Stimulated activated naive CD8-positive, alpha-beta T cell treated with anti-CD3 and anti-CD28 coated beads, Interleukin-15, Interleukin-2, amounts not matched to agents 100 U/mL and 50 U/mL, for 24 hours (primary cell): ENCODE measurements at regions not wholly inside any gene's neighbourhood (a gene's known extent, or its start where the extent isn't known, plus 50 kb on each side); places are given as distances from the start of the nearest gene placed in this dataset.

Source experiments
- ATAC-seq: fragments of 150-1000 bp; cut with Tn5 transposase; one replicate; pipeline ENCODE4 v1.10.0; 2021
- DNase-seq: peaks from one replicate; pipeline ENCODE4 v3.0.0; 2021

DNA sequence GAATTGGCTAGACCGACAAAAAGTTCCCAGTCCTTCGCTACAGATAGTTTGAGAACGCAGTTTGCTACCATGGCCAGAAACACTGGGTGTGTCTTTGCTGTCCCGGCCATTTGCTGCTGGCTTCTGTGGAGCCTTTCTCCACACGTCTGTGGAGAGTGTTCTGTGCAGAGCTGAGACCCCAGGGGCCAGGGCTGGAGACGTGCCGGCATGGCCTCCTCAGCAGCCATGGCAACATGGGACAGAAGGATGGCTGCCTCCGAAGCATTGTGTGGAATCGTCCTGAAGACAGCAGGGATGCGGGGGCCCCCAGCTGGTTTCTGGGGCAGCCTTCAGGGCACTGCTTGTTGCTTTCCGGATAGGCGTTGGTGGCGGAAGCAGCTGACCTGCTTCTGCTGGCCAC lies 142.8 kb downstream of the GADD45G start:
- no peak for ATAC-seq
- no peak for DNase-seq

DNA sequence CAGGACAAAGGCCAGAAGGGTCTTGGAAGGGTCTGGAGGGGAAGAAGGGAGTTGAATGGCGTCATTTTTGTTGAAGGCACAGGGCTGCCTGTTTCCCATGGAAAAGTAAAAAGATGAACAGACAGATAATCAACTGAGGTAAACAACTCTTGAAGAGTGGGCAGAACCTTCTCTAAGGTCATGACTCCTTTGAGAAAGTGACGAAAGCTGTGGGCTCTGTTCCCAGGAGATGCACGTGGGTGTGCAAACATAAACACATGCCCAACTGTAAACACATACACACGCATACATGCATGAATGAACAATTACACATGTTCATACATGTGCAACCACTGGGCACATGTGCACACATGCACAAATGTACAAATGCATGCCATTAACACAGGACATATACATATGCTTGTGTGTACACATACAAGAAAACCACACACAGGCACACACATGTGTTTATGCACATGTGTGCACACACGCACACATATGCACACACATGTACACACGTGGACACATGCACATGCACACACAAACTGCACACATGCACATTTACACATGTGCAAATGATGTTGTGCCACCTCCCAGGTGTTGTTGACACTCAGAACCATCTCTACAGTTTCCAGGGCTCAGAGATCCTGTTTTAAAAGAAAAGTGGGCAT lies 143.3 kb downstream of the GADD45G start:
- DNase-seq (no peak), ATAC-seq (no peak)

DNA sequence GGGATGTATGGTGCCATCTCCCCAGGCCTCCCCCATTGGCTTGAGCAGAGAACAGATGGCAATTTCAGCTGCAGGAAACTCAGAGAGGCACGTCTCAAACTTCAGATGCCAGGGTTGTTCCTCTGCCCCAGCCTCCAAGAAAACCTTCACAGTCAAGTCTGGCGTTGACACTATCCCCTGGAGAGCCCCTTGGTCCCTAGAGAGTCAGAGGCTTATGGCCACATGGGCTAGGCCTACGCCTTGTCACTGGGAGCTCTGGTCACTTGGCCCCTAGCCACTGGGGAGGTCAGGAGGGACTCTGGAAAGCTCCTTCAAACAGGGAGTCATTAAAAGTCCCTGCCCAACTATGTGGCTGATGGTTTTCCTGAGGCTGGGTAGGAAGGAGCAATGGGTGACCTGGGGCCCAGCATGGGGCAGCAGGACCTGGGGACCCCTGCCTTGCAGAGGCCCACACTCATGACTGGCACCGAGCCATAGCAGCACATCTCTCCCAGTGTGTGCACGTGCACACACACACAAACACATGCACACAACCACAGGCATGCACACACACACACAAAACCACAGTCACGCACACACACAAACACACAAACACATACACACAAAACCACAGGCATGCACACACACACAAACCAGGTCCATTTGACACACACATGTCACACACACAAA lies 144.2 kb downstream of the GADD45G start:
- DNase-seq (no peak), ATAC-seq (no peak)

DNA sequence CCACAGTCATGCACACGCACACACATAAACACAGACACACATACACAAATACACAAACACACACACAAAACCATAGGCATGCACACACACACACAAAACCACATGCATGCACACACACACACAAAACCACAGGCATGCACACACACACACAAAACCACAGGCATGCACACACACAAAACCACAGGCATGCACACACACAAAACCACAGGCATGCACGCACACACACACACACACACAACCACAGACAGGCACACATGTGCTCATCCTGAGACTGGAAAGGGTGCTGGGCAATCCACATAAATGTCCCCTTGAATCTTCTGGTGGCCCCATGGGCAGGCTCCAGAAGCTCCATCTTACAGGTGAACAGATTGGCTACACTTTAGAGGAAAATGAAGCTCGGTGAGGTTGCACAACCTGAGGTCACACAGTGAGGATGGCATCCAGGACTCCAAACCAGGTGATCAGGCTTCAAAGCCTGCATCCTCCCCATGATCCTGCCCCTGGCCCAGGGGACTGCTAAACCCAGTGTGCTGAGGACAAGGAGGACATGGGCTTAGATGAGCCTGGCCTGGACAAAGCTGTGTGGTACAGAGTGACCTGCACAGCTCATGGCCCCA lies 144.8 kb downstream of the GADD45G start:
- DNase-seq (no peak), ATAC-seq (no peak)

DNA sequence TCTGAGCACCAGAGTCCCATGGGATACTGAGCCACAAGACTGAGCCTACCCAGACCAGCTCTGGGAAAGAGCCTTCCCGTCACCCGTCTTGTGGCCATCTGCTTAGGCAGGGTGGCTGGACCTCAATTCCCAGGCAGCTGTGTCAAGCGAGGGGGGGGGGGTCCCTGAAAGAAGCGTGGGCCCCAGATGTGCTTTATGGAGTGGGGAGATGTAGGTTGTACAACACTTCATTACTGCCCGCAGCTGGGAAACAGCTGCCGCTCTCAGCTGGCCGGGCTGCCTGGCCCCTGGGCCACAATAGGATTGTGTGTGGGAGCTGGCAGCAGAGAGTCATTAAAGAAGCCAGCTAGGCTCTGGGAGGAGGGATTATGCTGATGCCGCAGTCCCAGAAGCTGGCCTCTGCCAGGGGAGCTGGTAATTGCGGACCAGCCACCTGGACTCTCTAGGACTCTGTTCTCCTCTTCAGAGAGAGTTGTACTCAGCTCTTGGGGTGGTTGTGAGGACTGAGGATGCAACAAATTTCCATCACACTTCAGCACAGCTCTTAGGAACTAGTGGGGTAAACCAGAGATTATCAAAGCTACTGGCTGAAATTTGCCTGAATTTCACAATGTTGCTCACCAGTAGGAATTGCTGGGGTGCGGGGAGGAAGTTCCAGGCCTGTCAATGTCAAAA lies 145.4 kb downstream of the GADD45G start:
- DNase-seq (no peak), ATAC-seq (no peak)

DNA sequence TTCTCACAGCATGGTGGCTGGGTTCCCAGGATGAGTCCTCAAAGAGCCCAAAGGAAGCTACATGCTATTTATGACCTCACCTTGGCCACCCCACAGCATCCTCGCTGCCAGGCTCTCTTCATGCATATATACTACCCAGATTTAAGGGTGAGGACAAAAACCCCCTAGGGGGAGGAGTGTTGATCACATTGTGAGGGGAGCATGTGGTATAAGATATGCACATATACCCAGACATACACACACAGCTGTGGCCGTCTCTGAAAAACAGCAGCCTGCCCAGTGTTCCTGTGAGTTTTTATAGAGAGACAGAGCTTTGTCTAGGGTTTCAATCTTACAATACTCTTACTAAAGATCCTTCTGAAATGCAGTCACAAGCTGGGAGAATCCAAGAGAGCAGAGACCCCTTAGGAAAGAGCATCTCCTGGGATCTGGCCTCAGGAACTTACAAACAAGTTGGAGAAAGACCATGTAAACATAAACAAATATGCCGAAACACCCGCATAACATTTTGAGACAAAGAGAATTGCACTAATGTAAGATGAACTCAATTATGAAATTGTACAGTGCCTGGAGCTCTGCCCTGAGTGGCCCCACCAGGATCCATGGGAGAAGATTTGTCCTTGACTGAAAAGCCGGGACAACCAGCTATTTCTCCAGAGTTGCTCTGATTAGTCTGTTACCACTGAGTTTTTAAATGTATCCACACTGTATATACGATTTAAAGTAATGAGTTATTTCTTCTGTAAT lies 146.4 kb downstream of the GADD45G start:
- no peak for ATAC-seq
- DNase-seq, result no peak

DNA sequence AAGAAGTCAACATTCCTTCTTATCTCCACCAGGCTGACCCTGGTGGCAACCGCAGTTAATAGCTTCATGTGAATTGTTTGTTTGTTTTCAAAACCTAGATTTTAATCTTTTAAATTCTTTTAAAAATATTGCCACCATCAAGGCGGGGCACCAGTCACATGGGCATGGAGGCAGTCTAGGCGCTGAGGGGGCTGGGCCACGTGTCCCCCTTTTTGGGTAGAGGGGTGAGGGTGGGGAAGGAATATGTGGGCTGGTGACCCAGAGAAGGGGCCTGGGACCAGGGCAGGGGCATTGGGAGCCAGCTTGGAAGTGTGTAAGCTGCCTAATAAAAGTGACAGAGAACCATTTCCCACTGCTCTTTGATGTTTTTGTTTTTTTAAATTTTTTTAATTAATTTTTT lies 147.3 kb downstream of the GADD45G start:
- no peak for DNase-seq
- no peak for ATAC-seq

DNA sequence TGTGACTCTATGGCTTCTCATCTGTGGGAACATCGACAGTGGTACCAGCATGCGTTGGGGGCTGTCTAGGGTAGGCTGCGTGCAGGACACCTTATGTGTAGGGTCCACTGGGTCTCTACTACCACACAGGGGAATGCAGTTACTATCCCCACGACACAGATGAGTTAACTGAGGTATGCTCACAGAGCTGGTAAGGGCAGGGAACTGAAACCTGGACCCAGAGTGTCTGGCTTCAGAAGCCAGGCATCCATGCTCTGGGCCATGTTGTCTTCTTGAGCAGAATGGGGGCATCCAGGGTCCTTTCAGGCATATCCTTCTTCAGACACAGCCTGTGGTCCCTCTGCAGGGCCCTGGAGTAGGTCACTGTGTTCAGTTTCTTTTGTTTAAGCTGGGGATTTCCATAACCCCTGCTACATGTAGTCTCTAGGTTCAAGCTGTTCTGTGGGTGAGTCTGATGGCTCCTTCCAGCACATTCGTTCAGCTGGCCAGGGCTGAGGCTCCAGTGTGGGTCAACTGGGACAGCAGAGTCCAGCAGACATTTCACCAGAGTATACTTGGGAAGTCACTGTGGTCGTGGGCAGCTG lies 148.8 kb downstream of the GADD45G start:
- ATAC-seq (no peak), DNase-seq (no peak)

DNA sequence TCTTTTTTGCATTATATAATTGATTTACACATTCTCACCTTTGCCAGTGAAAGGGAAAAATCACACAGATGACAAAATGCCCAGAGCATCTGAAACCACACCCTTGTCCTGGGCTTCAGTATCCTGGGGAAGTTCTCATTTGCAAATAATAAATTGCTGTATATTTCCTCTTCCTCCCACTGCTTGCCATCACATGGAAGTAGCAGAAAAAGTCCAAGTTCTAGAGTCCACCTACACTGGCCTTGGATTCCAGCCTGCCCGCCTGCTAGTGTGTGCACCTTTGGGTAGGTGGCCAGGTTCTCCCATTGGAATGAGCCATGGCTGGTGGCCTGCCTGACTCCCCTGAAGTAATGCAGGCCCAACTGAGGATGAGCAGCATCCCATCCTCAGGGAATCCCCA lies 149.4 kb downstream of the GADD45G start:
- ATAC-seq (no peak), DNase-seq (no peak)

DNA sequence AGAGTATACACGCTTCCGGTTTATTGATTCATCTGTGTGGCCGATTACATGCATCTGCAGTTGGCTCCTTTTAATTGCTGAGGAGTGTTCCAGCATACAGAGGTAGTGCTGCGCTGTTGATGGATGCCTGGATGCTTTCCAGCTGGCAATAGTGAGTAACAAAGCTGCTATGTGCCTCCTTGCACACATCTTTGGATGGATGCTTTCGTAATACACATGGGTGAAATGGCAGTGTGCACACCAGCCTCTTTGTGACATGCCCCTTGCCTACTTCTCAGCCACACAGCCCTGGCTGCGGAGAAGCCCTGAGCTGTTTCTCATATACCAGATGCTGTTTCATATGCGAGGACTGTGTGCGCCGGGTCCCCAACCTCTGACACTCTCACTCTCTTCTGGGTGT lies 151.0 kb downstream of the GADD45G start:
- ATAC-seq (no peak), DNase-seq (no peak)

DNA sequence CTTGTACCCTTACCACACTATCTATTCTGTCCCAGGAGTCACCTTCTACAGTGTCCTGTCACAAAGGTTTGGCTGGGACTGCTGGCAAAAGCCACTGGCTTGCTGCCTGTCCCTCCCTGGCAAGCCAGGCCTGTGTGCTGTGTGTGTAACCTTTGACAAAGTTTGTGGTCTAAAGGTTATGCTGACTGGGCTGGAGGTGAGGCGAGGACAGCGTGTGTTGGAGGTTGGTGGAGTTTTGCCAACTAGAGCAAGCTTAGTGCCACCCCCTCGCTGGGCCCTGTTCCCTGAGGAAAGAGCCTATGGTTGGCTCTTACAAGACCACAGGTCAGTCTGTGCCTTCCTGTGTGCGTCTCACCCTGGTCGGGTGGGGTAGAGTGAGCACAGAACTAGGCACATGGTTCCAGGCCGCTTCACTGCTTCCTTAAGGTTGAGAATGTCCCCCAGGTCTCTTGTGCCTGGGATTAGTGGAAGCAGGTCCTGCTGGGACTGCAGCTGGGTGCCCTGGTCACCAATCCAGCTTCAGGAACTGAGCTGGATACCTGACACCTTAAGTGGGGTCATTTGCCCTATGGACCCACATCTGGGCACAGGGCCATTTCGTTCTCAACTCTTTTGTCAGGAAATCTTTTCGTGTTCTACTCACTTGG lies 152.2 kb downstream of the GADD45G start:
- DNase-seq (no peak), ATAC-seq (peak; percentile 28)

DNA sequence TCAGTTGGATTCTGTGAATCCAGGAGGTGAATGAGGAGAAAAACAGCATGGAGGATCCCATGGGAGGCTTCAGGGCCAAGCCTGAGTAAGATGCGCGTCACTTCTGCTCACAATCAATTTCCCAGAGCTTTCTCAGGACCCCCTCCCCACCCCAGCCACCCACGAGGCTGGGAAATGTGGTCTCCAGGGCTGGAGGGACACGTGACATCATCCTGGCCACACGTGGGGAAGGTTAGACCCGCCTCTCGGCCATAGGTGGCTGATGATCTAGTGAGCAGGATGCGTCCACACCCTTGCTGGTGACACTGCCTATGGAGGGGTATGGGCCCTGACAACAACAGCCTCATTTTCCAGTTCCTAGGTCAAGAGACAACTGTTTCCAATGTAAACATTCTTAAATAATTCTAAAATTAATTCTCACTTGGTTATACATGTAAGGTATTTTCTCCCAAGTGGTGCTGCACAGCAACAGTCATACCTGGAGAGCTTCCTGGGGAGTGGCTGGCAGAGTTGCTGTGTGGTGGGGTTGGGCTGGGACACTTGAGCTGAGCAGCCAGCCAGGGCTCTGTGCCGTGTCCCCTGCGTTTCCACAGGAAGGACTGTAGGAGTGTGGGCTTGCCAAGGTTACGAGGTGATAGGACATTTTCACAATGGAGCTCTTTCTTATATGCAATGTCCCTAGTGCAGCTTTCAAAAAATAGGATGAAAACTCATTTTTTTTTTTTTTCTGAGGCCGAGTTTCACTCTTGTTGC lies 153.1 kb downstream of the GADD45G start:
- no peak for ATAC-seq
- no peak for DNase-seq

DNA sequence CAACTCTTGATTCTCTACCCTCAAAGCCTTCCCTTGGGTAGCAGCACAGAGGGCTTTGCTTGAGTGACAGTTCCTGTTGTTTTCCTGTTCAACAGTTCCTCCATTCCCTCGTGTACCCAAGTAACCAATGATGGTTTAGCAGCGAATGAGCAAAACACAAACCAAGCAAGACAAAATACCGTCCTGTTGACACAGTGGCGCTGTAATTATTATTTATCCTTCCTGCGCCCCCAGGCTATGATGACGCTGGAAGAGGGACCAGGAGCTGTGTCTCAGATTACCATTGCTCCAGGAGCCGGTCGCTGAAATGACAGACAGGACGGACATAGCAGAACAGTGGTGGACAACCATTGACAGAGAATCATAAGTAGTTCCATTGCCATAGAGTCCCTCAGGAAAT lies 154.8 kb downstream of the GADD45G start:
- DNase-seq (no peak), ATAC-seq (no peak)

DNA sequence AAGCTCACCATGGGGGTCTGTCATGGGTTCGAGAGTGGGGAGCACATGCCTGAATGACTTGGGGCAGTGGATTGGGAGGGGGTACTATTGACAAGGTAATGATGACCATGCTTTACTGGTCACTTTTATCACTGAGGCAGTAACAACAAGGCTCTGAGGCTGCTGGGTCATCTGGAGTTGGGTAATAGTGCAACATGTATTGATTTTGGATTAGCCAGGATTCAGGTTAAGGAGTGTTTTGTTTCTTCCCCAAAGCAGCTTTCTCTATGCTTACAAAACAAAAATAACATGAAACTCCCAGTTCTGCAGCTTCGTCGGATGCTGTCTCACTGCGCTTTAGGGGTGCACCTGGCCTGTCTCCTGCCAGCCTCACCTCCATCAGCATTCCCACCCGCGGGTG lies 155.3 kb downstream of the GADD45G start:
- no peak for DNase-seq
- no peak for ATAC-seq

DNA sequence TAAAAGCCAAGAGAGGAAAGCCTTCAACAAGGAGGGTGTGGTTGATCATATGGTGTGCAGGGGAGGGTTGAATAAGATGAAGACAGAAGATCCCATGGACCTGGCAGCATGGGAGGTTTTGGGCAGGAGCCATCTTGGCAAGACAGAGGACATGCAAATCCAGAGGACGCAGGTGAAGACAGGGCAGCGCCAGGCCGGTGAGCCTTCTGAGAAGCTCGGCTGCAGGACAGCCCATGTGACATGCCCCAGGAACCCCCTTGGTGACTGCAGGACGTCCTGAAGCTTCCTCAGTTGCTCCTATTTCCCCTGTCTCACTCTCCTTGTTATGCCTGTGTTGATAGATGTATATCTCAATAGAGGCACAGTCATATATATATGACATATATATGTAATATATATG lies 159.4 kb downstream of the GADD45G start:
- DNase-seq (no peak), ATAC-seq (no peak)

DNA sequence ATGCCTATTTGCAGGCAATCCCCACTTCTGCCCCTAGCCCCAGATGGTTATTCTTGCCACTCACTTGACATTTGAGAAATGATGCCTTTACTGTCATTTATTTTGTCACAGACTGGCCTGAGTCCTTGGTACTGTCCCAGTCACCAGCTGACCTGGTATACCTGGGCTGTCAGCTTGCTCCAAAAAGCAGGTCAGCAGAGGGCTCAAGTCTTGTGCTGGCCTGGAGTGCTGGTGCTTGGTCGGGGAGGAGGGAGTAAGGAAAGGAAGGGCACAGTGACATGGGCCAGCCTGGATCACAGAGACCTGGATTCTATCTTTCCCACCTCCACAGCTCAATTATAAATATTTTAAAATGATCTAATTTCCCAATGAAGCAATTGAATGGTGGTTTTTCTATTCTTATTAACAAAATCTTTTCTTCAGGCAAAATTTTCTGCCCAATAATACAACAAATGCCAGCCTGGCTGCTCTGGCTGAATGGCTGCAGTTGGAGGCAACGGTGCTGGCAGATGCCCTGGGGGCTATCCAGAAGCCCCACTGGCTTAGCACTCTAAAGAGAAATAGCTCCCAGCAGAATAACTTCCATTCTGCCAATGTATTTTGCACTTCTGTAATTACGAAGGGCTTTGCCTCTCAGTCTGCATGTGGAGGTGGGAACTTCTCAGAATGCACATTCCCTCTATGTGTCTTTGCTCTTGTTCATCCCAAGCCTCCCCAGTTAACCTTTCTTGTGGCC lies 160.6 kb downstream of the GADD45G start:
- DNase-seq, result no peak
- ATAC-seq, result no peak

DNA sequence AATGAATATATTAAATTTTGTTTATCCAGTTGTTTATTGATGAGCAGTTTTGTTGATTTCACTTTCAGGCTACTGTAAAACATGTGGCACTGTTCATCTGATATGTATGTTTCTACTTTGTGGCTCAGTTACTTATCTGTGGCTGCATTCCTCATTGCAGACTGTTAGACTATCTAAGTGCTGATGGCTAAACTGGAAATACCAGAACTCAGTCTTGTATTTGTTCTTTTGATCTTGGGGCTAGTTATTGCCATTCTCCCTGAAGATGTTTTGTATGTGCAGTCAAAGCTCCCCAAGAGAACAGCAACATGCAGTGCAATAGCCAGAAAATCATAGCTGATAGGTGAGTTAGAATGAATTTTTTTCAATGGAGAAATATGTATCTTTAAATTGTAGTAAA lies 162.2 kb downstream of the GADD45G start:
- no peak for ATAC-seq
- no peak for DNase-seq

DNA sequence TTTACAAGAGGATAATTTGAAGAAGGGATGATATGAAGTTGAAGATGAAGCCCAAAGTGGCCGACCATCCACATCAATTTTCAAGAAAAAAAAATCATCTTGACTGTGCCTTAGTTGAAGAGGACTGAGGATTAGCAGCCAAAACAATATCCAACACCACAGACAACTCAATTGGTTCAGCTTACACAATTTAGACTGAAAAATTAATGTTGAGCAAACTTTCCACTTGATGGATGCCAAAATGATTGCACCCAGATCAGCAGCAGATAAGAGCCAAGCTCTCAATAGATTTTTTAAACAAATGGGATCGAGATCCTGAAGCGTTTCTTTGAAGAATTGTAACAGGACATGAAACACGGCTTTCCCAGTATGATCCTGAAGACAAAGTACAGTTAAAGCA lies 163.2 kb downstream of the GADD45G start:
- ATAC-seq (no peak), DNase-seq (no peak)

DNA sequence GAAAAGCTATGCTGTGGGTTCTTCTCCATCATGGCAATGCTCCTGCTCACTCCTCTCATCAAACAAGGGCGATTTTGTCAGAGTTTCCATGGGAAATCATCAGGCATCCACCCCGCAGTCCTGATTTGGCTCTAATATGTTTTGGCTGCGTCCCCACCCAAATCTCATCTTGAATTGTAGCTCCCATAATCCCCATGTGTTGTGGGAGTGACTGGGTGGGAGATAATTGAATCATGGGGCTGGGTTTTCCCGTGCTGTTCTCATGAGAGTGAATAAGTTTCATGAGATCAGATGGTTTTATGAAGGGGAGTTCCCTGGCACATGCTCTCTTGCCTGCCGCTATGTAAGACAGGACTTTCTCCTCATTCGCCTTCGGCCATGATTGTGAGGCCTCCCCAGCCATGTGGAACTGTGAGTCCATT lies 163.8 kb downstream of the GADD45G start:
- DNase-seq (no peak), ATAC-seq (no peak)

DNA sequence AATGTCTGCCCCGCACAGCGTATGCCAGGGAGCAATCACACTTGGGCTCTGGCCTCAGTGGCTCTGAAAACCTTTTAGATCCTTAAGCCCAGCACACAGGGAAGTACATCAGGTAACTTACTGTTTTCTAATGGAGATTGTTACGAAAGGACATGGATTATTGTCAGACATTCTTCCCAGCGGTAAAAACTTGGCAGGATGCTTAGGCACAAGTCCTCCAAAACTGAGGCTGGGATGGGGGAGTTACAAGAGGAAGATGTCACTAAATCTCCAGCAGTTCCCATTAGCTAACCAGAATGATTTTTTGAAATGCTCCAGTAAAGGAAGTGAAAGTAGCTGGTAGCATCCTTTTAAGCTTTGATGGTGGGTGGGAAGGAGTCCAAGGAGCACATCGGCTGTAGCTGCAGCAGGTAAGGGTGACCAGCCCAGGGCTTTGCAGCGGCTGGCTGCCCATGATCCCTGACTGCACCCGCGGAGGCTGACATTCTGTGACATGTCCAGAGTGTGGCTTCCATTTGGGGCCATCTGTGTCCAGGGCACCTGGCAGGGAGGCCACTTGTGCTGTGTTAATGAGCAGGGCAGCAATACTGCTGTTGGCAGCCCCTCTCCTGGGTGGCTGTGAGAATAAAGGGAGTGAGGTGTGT lies 165.8 kb downstream of the GADD45G start:
- no peak for ATAC-seq
- DNase-seq, result no peak
